Brain pericyte (primary cell): ENCODE measurements at regions not wholly inside any gene's neighbourhood (a gene's known extent, or its start where the extent isn't known, plus 50 kb on each side); places are given as distances from the start of the nearest gene placed in this dataset.

Experiments
- DNase-seq: peaks from one replicate; pipeline ENCODE4 v3.0.0-alpha.2; 2012; ENCODE audit warnings: low read depth, low spot score

- no peak for DNase-seq
Observed at GRCh38 chr18:24825397-24825796, 365.0 kb downstream of the HRH4 start.

GRCh38 chr18:24826605-24827004 lies 366.2 kb downstream of the HRH4 start:
- no peak for DNase-seq

GRCh38 chr18:24827501-24827900 lies 367.1 kb downstream of the HRH4 start:
- no peak for DNase-seq

GRCh38 chr18:24831081-24831480 lies 370.6 kb downstream of the HRH4 start:
- no peak for DNase-seq

GRCh38 chr18:24831871-24832665 lies 371.6 kb downstream of the HRH4 start:
- DNase-seq, result no peak

GRCh38 chr18:24835751-24836150 lies 375.3 kb downstream of the HRH4 start:
- DNase-seq, result no peak

GRCh38 chr18:24837066-24837465 lies 376.6 kb downstream of the HRH4 start:
- no peak for DNase-seq

- no peak for DNase-seq
Observed at GRCh38 chr18:24840051-24840450, 379.6 kb downstream of the HRH4 start.

- DNase-seq, result no peak
Observed at GRCh38 chr18:24840640-24841039, 380.2 kb downstream of the HRH4 start.

GRCh38 chr18:24841536-24841935 lies 381.1 kb downstream of the HRH4 start:
- DNase-seq, result no peak

GRCh38 chr18:24843123-24843522 lies 382.7 kb downstream of the HRH4 start:
- DNase-seq, result no peak

- no peak for DNase-seq
Observed at GRCh38 chr18:24846138-24846537, 385.7 kb downstream of the HRH4 start.

- DNase-seq, result no peak
Observed at GRCh38 chr18:24850532-24850931, 390.1 kb downstream of the HRH4 start.

- DNase-seq, result no peak
Observed at GRCh38 chr18:24853076-24853475, 392.6 kb downstream of the HRH4 start.

- no peak for DNase-seq
Observed at GRCh38 chr18:24860978-24861680, 400.7 kb downstream of the HRH4 start.

- no peak for DNase-seq
Observed at GRCh38 chr18:24862201-24862816, 401.9 kb downstream of the HRH4 start.

GRCh38 chr18:24868311-24868710 lies 407.9 kb downstream of the HRH4 start:
- no peak for DNase-seq

- no peak for DNase-seq
Observed at GRCh38 chr18:24868760-24869237, 408.4 kb downstream of the HRH4 start.

GRCh38 chr18:24869285-24869684 lies 408.8 kb downstream of the HRH4 start:
- DNase-seq, result no peak

- no peak for DNase-seq
Observed at GRCh38 chr18:24875286-24875685, 414.8 kb downstream of the HRH4 start.

GRCh38 chr18:24875777-24876176 lies 415.3 kb downstream of the HRH4 start:
- DNase-seq, result no peak

GRCh38 chr18:24876266-24876665 lies 415.8 kb downstream of the HRH4 start:
- DNase-seq, result no peak

GRCh38 chr18:24877066-24877465 lies 416.6 kb downstream of the HRH4 start:
- no peak for DNase-seq
